K562 (cell line): ENCODE measurements at regions not wholly inside any gene's neighbourhood (a gene's known extent, or its start where the extent isn't known, plus 50 kb on each side); places are given as distances from the start of the nearest gene placed in this dataset.

ENCODE experiments used
- ATAC-seq: fragments of 200-7000 bp; cut with Tn5 transposase; 3 replicates; pipeline ENCODE4 v1.9.1; 2020; ENCODE audit warnings: moderate library complexity
- BruUV-seq: library from RNA; stranded (reverse); fragments of 400-500 nt; replicated peaks from 2 replicates; lab custom pipeline; 2021; lab: Mats Ljungman, UMichigan
- CTCF ChIA-PET: fragments of 300-600 bp; formaldehyde crosslinking; extraction: SDS; loops from one replicate; lab custom pipeline; 2021; ENCODE audit warnings: low intra/inter-chr PET ratio; lab: Yijun Ruan, JAX
- POLR2A ChIA-PET: fragments of 300-600, 350-650 bp; sonication (Branson Sonifier 250); formaldehyde crosslinking; extraction: SDS; loops from one replicate; lab custom pipeline; 2021; ENCODE audit warnings: antibody characterized with exemption, inconsistent platforms; lab: Yijun Ruan, JAX
- DNase-seq, 4 experiments: peaks; one replicate each; pipeline versions ENCODE4 v3.0.0 to v3.0.0-alpha.2; 2011 to 2018; ENCODE audit warnings: low spot score in 3 of 4, mixed read lengths in 3 of 4; ENCODE audit errors: extremely low read depth in 1 of 4
- FAIRE-seq: peaks from 2 replicates; lab custom pipeline; 2011; peaks lifted over from hg19 to GRCh38; lab: Jason Lieb, UNC
- H2AFZ ChIP-seq: 2 replicates; pipeline ENCODE4 v1.6.0; 2011; ENCODE audit warnings: low read depth, low read length, control low read depth, inconsistent platforms
- H3K27ac ChIP-seq: fragments of 200-600 bp; 3 replicates; pipeline ENCODE4 v1.8.0; 2011; ENCODE audit warnings: low read depth, mild to moderate bottlenecking, control low read depth, inconsistent platforms, low read length, moderate library complexity, mixed read lengths; ENCODE audit errors: extremely low read depth
- H3K27me3 ChIP-seq, 2 experiments: fragments of 300-600 bp in 1 of 2; 2 replicates in 1 of 2; 3 replicates in 1 of 2; pipeline versions ENCODE4 v1.6.0 to v1.8.0; 2011; ENCODE audit warnings: inconsistent platforms in 2 of 2, low read length in 2 of 2, mild to moderate bottlenecking in 1 of 2, mixed read lengths in 1 of 2, moderate library complexity in 1 of 2; ENCODE audit not compliant: control insufficient read depth in 2 of 2, insufficient read depth in 2 of 2
- H3K36me3 ChIP-seq: fragments of 300-600 bp; 3 replicates; pipeline ENCODE4 v1.8.0; 2011; ENCODE audit warnings: mild to moderate bottlenecking, low read length, inconsistent platforms; ENCODE audit not compliant: control insufficient read depth, insufficient read depth
- H3K4me1 ChIP-seq, 2 experiments: fragments of 200-600 bp in 1 of 2; replicated peaks in 1 of 2; 2 replicates in 1 of 2; 3 replicates in 1 of 2; pipeline versions ENCODE4 v1.5.1 to v1.8.0; 2011; ENCODE audit warnings: inconsistent platforms in 2 of 2, low read length in 2 of 2, mild to moderate bottlenecking in 1 of 2, mixed read lengths in 1 of 2, moderate library complexity in 1 of 2; ENCODE audit not compliant: control insufficient read depth in 2 of 2, insufficient read depth in 2 of 2
- H3K4me2 ChIP-seq: 2 replicates; pipeline ENCODE4 v1.6.1; 2011; ENCODE audit warnings: low read length, control low read depth, inconsistent platforms, mixed read lengths; ENCODE audit not compliant: insufficient read depth
- H3K4me3 ChIP-seq: fragments of 200-600 bp; sonication (generic), shearing (Covaris generic); 2 replicates; pipeline ENCODE4 v1.5.1; 2016; ENCODE audit warnings: control low read depth, inconsistent platforms
- H3K79me2 ChIP-seq: fragments of 200-600 bp; 3 replicates; pipeline ENCODE4 v1.8.0; 2011; ENCODE audit warnings: low read length, inconsistent platforms; ENCODE audit not compliant: control insufficient read depth, insufficient read depth
- H3K9ac ChIP-seq, 2 experiments: 2 replicates each; pipeline versions ENCODE4 v1.6.0 to v1.6.1; 2011; ENCODE audit warnings: low read depth in 2 of 2, low read length in 2 of 2, control low read depth in 1 of 2, inconsistent platforms in 1 of 2, mild to moderate bottlenecking in 1 of 2, mixed read lengths in 1 of 2; ENCODE audit not compliant: insufficient read depth in 1 of 2
- H3K9me1 ChIP-seq: one replicate; pipeline ENCODE4 v1.6.0; 2011; ENCODE audit warnings: inconsistent platforms, mild to moderate bottlenecking, low read length, moderate library complexity; ENCODE audit not compliant: control insufficient read depth, insufficient read depth
- H3K9me3 ChIP-seq: replicated peaks from 2 replicates; pipeline ENCODE4 v1.5.1; 2011; ENCODE audit warnings: low read depth, low read length, inconsistent platforms; ENCODE audit not compliant: control insufficient read depth, insufficient read depth
- H4K20me1 ChIP-seq: replicated peaks from 2 replicates; pipeline ENCODE4 v1.6.1; 2011; ENCODE audit warnings: low read length, inconsistent platforms, mixed read lengths; ENCODE audit not compliant: control insufficient read depth, insufficient read depth
- ATF1 ChIP-seq, 2 experiments: fragments of 450-650 bp in 1 of 2; IDR thresholded peaks; 2 replicates each; pipeline ENCODE4 v1.6.1; 2016; ENCODE audit warnings: missing compliant biosample characterization in 1 of 2, missing genetic modification characterization in 1 of 2
- ETV5 ChIP-seq: sonication (generic); formaldehyde crosslinking; IDR thresholded peaks from 2 replicates; pipeline ENCODE4 v1.4.0; 2020; ENCODE audit warnings: low read depth, mild to moderate bottlenecking, missing genetic modification reagents
- FOXA1 ChIP-seq: fragments of 450-650 bp; IDR thresholded peaks from 2 replicates; pipeline ENCODE4 v1.6.1; 2016; ENCODE audit warnings: mild to moderate bottlenecking, borderline replicate concordance
- GTF2A2 ChIP-seq: IDR thresholded peaks from 2 replicates; pipeline ENCODE4 v1.6.1; 2016; ENCODE audit warnings: mild to moderate bottlenecking, missing genetic modification characterization, missing compliant biosample characterization
- GTF2F1 ChIP-seq: IDR thresholded peaks from 2 replicates; pipeline ENCODE4 v1.6.1; 2011; ENCODE audit warnings: low read depth, low read length, improper control_type of control experiment
- NFYB ChIP-seq: IDR thresholded peaks from 2 replicates; pipeline ENCODE4 v1.6.1; 2011; ENCODE audit warnings: mild to moderate bottlenecking, moderate library complexity; ENCODE audit not compliant: insufficient read length; ENCODE audit errors: extremely low read depth
- PBX2 ChIP-seq, 2 experiments: IDR thresholded peaks in 1 of 2; conservative IDR thresholded peaks in 1 of 2; 2 replicates each; pipeline ENCODE4 v1.6.1; 2016; ENCODE audit warnings: low read depth in 2 of 2, mild to moderate bottlenecking in 1 of 2, missing compliant biosample characterization in 1 of 2, missing genetic modification characterization in 1 of 2, moderate library complexity in 1 of 2
- PHF21A ChIP-seq: fragments of 450-650 bp; IDR thresholded peaks from 2 replicates; pipeline ENCODE4 v1.6.1; 2017; ENCODE audit warnings: low read depth, borderline replicate concordance
- SRSF1 ChIP-seq: fragments of 200-400 bp; formaldehyde crosslinking; IDR thresholded peaks from 2 replicates; pipeline ENCODE4 v1.6.1; 2017; ENCODE audit warnings: mild to moderate bottlenecking, low read depth, low read length, moderate library complexity
- XRCC4 ChIP-seq: IDR thresholded peaks from one replicate; pipeline ENCODE4 v1.6.1; 2011; ENCODE audit not compliant: insufficient read depth, insufficient read length; ENCODE audit errors: extremely low read depth
- ZBTB17 ChIP-seq: fragments of 450-650 bp; formaldehyde crosslinking; IDR thresholded peaks from 2 replicates; pipeline ENCODE4 v1.4.0; 2020; ENCODE audit warnings: mild to moderate bottlenecking
- ZNF407 ChIP-seq: fragments of 450-650 bp; IDR thresholded peaks from 2 replicates; pipeline ENCODE4 v1.6.1; 2016; ENCODE audit warnings: low read depth
- ZNF764 ChIP-seq: fragments of 250-450 bp; sonication (Bioruptor Pico); IDR thresholded peaks from 2 replicates; pipeline ENCODE4 v1.4.0; 2020; ENCODE audit warnings: low read depth, mild to moderate bottlenecking, moderate library complexity
- WGBS: fragments of 100-300 bp; shearing (Covaris generic); methylation state at CpG from one replicate; pipeline ENCODE4 v1.1.6; 2016; ENCODE audit warnings: low coverage, mixed read lengths; ENCODE audit not compliant: insufficient coverage; ENCODE audit errors: missing lambda C conversion rate; 5-methylcytosine and 5-hydroxymethylcytosine counted together
- in situ Hi-C: fragments of 300-500 bp; cut with MboI; formaldehyde crosslinking; loops from 4 replicates; pipeline ENCODE4 v1.15.0; 2018; ENCODE audit warnings: inconsistent platforms, mixed read lengths
- intact Hi-C: fragments of 100-400 bp; cut with micrococcal nuclease; formaldehyde crosslinking; loops from 2 replicates; pipeline ENCODE4 v1.14.2; 2022

- H3K9me1 ChIP-seq, result no peaks in the 10 kb centered on the region
- no peaks in the 10 kb centered on the region for H3K9me3 ChIP-seq
- in situ Hi-C loops, result no loop called here
- no peaks in the 10 kb centered on the region for H3K4me1 ChIP-seq
- no peaks in the 10 kb centered on the region for H4K20me1 ChIP-seq
- H2AFZ ChIP-seq, result no peak overlapping the region
- WGBS, result 3% methylated on average over 4 of the region's 4 CpGs
- H3K4me2 ChIP-seq, result no peak overlapping the region
- ChIA-PET POLR2A (no interaction called here), CTCF (no interaction called here)
- H3K4me3 ChIP-seq, result no peak overlapping the region
- H3K36me3 ChIP-seq, result no peaks in the 10 kb centered on the region
- ATAC-seq (no peak), DNase-seq (no peak), FAIRE-seq (no peak)
- intact Hi-C loops, result no loop called here
- no TSS peak for BruUV-seq
- no peak overlapping the region for H3K27ac ChIP-seq
- H3K9ac ChIP-seq, result no peak overlapping the region
- no peaks in the 10 kb centered on the region for H3K27me3 ChIP-seq
- H3K79me2 ChIP-seq, result no peaks in the 10 kb centered on the region
- TF ChIP-seq ATF1 (CRISPR knock-in tag; IDR thresholded peaks at IDR 0.05) (no peak), ATF1 (tag; IDR thresholded peaks at IDR 0.05) (no peak), ZBTB17 (CRISPR knock-in tag) (no peak), GTF2F1 (no peak), PBX2 (CRISPR knock-in tag; IDR thresholded peaks at IDR 0.05; ENCODE audit: low read depth) (no peak), PBX2 (tag; conservative IDR thresholded peaks at IDR 0.05; ENCODE audit: low read depth) (no peak), GTF2A2 (tag) (no peak), FOXA1 (no peak), ZNF407 (no peak), XRCC4 (no peak), PHF21A (no peak), ZNF764 (CRISPR knock-in tag) (no peak), SRSF1 (no peak), ETV5 (CRISPR knock-in tag) (no peak), NFYB (no peak)
These were observed 127.9 kb upstream of the CPHXL start for GRCh38 chr16:75854152-75854551.
